MM.1S (cell line): ENCODE measurements at regions not wholly inside any gene's neighbourhood (a gene's known extent, or its start where the extent isn't known, plus 50 kb on each side); places are given as distances from the start of the nearest gene placed in this dataset.

Experiments
- EZH2 ChIP-seq: fragments of 300-600 bp; sonication (generic); optimal IDR thresholded peaks from 2 replicates; pipeline ENCODE3; 2017; ENCODE audit warnings: low read depth, mild to moderate bottlenecking, antibody characterized with exemption, low read length, mixed read lengths
- EZH2phosphoT487 ChIP-seq: fragments of 300-600 bp; sonication (generic); IDR thresholded peaks from 2 replicates; pipeline ENCODE4 v1.6.1; 2018; ENCODE audit warnings: antibody characterized with exemption, low read length
- TF ChIP-seq, protein P1 (sequence below): fragments of 300-600 bp; sonication (generic); IDR thresholded peaks from 2 replicates; pipeline ENCODE4 v1.5.1; 2016; ENCODE audit warnings: antibody characterized with exemption, low read length, mixed read lengths

DNA sequence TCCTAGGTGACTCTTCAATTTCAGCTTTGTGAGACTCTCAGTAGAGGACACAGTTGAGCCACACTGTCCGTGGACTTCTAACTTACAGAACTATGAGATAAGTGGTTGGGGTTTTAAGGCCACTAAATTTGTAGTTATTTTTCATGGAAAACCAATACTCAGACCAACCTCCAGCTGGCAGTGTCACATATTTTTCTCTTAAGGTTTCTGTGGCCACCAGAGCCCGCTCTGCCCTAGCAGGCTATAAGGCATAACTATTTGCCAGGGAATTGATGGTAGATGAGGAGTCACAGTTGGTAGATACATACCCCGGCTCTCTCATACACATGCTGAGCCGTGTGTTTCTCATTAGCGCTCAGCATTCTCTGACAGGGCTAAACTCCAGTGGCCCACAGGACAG, 336.8 kb upstream of the MON1B start:
- TF ChIP-seq, protein P1, sequence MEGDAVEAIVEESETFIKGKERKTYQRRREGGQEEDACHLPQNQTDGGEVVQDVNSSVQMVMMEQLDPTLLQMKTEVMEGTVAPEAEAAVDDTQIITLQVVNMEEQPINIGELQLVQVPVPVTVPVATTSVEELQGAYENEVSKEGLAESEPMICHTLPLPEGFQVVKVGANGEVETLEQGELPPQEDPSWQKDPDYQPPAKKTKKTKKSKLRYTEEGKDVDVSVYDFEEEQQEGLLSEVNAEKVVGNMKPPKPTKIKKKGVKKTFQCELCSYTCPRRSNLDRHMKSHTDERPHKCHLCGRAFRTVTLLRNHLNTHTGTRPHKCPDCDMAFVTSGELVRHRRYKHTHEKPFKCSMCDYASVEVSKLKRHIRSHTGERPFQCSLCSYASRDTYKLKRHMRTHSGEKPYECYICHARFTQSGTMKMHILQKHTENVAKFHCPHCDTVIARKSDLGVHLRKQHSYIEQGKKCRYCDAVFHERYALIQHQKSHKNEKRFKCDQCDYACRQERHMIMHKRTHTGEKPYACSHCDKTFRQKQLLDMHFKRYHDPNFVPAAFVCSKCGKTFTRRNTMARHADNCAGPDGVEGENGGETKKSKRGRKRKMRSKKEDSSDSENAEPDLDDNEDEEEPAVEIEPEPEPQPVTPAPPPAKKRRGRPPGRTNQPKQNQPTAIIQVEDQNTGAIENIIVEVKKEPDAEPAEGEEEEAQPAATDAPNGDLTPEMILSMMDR, result no peak
- TF ChIP-seq EZH2phosphoT487, result no peak
- no peak for TF ChIP-seq EZH2
